ENCODE measurements at regions not wholly inside any gene's neighbourhood (a gene's known extent, or its start where the extent isn't known, plus 50 kb on each side); places are given as distances from the start of the nearest gene placed in this dataset.

- TF ChIP-seq E2F5 (CRISPR knock-in tag; IDR thresholded peaks at IDR 0.05) (no peak), E2F4 (CRISPR knock-in tag; IDR thresholded peaks at IDR 0.05; ENCODE audit: borderline replicate concordance, low read depth) (no peak)
Measured at GRCh38 chr13:90956031-90956430, 391.5 kb upstream of the MIR17HG start (continued).

GRCh38 chr13:90958866-90959265 lies 388.6 kb upstream of the MIR17HG start:
- H3K4me3 Mint-ChIP-seq: no peak overlapping the region
- TF ChIP-seq ZNF263 (CRISPR knock-in tag; IDR thresholded peaks at IDR 0.05; ENCODE audit: low read depth) (no peak), ZBTB43 (CRISPR knock-in tag; IDR thresholded peaks at IDR 0.05) (no peak)
- no peak overlapping the region for H3K27ac Mint-ChIP-seq
- no peak for ATAC-seq
- no peaks in the 10 kb centered on the region for H3K36me3 Mint-ChIP-seq
- no peaks in the 10 kb centered on the region for H3K4me1 Mint-ChIP-seq
- POLR2A ChIA-PET: no interaction called here
- H3K9me3 Mint-ChIP-seq: no peaks in the 10 kb centered on the region
- CTCF ChIA-PET: no interaction called here
- no peaks in the 10 kb centered on the region for H3K27me3 Mint-ChIP-seq (ENCODE audit: low read depth)
- no peak for DNase-seq (ENCODE audit: low spot score)

- ATAC-seq (peak; percentile 97), DNase-seq (ENCODE audit: low spot score) (peak; percentile 52)
- peaks cover 13% of the 10 kb centered on the region for H3K4me1 Mint-ChIP-seq
- H3K9me3 Mint-ChIP-seq: no peaks in the 10 kb centered on the region
- H3K27me3 Mint-ChIP-seq (ENCODE audit: low read depth): no peaks in the 10 kb centered on the region
- POLR2A ChIA-PET: interaction anchor here (0.7 kb wide), 1 partner anchor 91 kb away, joined by 3 read pairs; no protein-coding TSS in a partner anchor
- CTCF ChIA-PET: interaction anchor here (0.6 to 3.1 kb wide), 17 partner anchors 17 to 236 kb away, joined by 3 to 17 read pairs (median 4); no protein-coding TSS in a partner anchor
- H3K4me3 Mint-ChIP-seq: no peak overlapping the region
- no peak overlapping the region for H3K27ac Mint-ChIP-seq
- no peaks in the 10 kb centered on the region for H3K36me3 Mint-ChIP-seq
- TF ChIP-seq CTCF (IDR thresholded peaks at IDR 0.05) (peak; percentile 37; the same call in 1 of the 2 replicates), ZNF263 (CRISPR knock-in tag; IDR thresholded peaks at IDR 0.05; ENCODE audit: low read depth) (no peak)
Measured at GRCh38 chr13:90968166-90968904, 379.2 kb upstream of the MIR17HG start.

GRCh38 chr13:90974249-90974975 lies 373.1 kb upstream of the MIR17HG start:
- POLR2A ChIA-PET: no interaction called here
- Mint-ChIP-seq H3K4me3 (peak overlapping the region; percentile 11), H3K4me1 (peaks cover 44% of the 10 kb centered on the region), H3K27ac (peak overlapping the region; percentile 89), H3K36me3 (peaks cover 4% of the 10 kb centered on the region; the same call in 1 of the 2 replicates), H3K27me3 (ENCODE audit: low read depth) (no peaks in the 10 kb centered on the region), H3K9me3 (peaks cover 19% of the 10 kb centered on the region; the same call in 1 of the 2 replicates)
- CTCF ChIA-PET: no interaction called here
- DNase-seq (ENCODE audit: low spot score): no peak
- peak; percentile 92 for ATAC-seq
- no peak for TF ChIP-seq NR1H2 (CRISPR knock-in tag; IDR thresholded peaks at IDR 0.05)
- TF ChIP-seq CBFB (CRISPR knock-in tag; IDR thresholded peaks at IDR 0.05; ENCODE audit: low read depth): no peak
- no peak for TF ChIP-seq OVOL2 (CRISPR knock-in tag; IDR thresholded peaks at IDR 0.05; ENCODE audit: borderline replicate concordance)
- TF ChIP-seq CDX4 (CRISPR knock-in tag; IDR thresholded peaks at IDR 0.05; ENCODE audit: borderline replicate concordance): no peak
- TF ChIP-seq EMX1 (CRISPR knock-in tag; IDR thresholded peaks at IDR 0.05): no peak
- no peak for TF ChIP-seq STAT6 (CRISPR knock-in tag; conservative IDR thresholded peaks at IDR 0.05; ENCODE audit: low read depth)
- TF ChIP-seq CREB1 (CRISPR knock-in tag; IDR thresholded peaks at IDR 0.05): no peak
- TF ChIP-seq ZNF121 (CRISPR knock-in tag; IDR thresholded peaks at IDR 0.05): no peak
- TF ChIP-seq ZNF317 (CRISPR knock-in tag; IDR thresholded peaks at IDR 0.05; ENCODE audit: borderline replicate concordance, low read depth): no peak
- TF ChIP-seq ZNF281 (CRISPR knock-in tag; IDR thresholded peaks at IDR 0.05): no peak
- TF ChIP-seq ZNF671 (CRISPR knock-in tag; IDR thresholded peaks at IDR 0.05): no peak
